ENCODE measurements at regions not wholly inside any gene's neighbourhood (a gene's known extent, or its start where the extent isn't known, plus 50 kb on each side); places are given as distances from the start of the nearest gene placed in this dataset.
"Not testable (repeated sequence)": the region's sequence is repeated elsewhere in the genome, so short reads cannot be mapped to it uniquely, and the experiment has no call there.

GRCh38 chr18:11458447-11458846 is 150.9 kb upstream of the SLC35G4 start:
- H3K4me3 ChIP-seq (ENCODE audit: low read length in 2 of 2) = no peak overlapping the region
- no peaks in the 10 kb centered on the region for H3K4me1 ChIP-seq (ENCODE audit: control insufficient read depth, insufficient read depth, low read length)
- H3K9ac ChIP-seq (ENCODE audit: low read length in 2 of 2) = no peak overlapping the region
- no peak overlapping the region for H3K27ac ChIP-seq (ENCODE audit: low read length)
- H3K9me3 ChIP-seq (ENCODE audit: control insufficient read depth in 2 of 2, low read length in 2 of 2) = no peaks in the 10 kb centered on the region
- H3K27me3 ChIP-seq (ENCODE audit: control insufficient read depth in 1 of 2, insufficient read depth in 2 of 2, low read length in 2 of 2) = no peaks in the 10 kb centered on the region
- H3K36me3 ChIP-seq (ENCODE audit: control insufficient read depth in 2 of 2, insufficient read depth in 2 of 2, low read length in 2 of 2) = no peaks in the 10 kb centered on the region

GRCh38 chr18:11457853-11458252 is 151.5 kb upstream of the SLC35G4 start:
- H3K4me3 ChIP-seq (ENCODE audit: low read length in 2 of 2); H3K9ac ChIP-seq (ENCODE audit: low read length in 2 of 2); H3K27me3 ChIP-seq (ENCODE audit: control insufficient read depth in 1 of 2, insufficient read depth in 2 of 2, low read length in 2 of 2); H3K27ac ChIP-seq (ENCODE audit: low read length); H3K9me3 ChIP-seq (ENCODE audit: control insufficient read depth in 2 of 2, low read length in 2 of 2); H3K4me1 ChIP-seq (ENCODE audit: control insufficient read depth, insufficient read depth, low read length); H3K36me3 ChIP-seq (ENCODE audit: control insufficient read depth in 2 of 2, insufficient read depth in 2 of 2, low read length in 2 of 2): not testable (repeated sequence)

DNA sequence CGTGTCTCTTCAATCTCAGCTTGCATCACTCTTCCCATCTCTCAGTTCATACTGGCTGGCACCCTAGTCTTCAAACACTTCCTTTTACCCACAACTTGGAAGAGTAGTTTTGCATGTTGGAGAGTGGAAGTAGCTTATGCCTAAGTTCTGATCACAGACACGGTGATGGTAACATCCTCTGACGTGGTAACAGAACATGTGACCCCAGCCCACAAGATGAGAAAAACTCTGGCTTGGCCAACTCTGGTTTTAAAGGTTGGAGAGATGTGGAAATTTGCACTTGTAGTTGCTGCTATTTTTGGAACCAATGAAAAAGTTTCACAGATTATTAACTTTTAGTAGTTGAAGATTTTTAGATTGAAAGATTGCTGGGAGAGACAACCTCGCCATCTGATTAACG is 155.4 kb upstream of the SLC35G4 start:
- Histone ChIP-seq H3K27me3 (ENCODE audit: control insufficient read depth in 1 of 2, insufficient read depth in 2 of 2, low read length in 2 of 2) (no peaks in the 10 kb centered on the region), H3K9me3 (ENCODE audit: control insufficient read depth in 2 of 2, low read length in 2 of 2) (peaks cover 0 to 4% of the 10 kb centered on the region in 2 donors), H3K4me3 (ENCODE audit: low read length in 2 of 2) (no peak overlapping the region), H3K36me3 (ENCODE audit: control insufficient read depth in 2 of 2, insufficient read depth in 2 of 2, low read length in 2 of 2) (no peaks in the 10 kb centered on the region), H3K4me1 (ENCODE audit: control insufficient read depth, insufficient read depth, low read length) (no peaks in the 10 kb centered on the region), H3K27ac (ENCODE audit: low read length) (no peak overlapping the region), H3K9ac (ENCODE audit: low read length in 2 of 2) (no peak overlapping the region)

DNA sequence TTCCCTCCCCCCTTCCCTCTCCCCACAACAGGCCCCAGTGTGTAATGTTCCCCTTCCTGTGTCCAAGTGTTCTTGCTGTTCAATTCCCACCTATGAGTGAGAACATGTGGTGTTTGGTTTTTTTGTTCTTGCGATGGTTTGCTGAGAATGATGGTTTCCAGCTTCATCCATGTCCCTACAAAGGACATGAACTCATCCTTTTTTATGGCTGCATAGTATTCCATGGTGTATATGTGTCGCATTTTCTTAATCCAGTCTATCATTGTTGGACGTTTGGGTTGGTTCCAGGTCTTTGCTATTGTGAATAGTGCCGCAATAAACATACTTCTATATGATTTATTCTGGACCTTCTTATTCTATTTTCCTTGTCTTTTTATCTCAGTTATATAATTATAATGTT is 165.2 kb upstream of the SLC35G4 start:
- not testable (repeated sequence) for H3K27me3 ChIP-seq (ENCODE audit: control insufficient read depth in 1 of 2, insufficient read depth in 2 of 2, low read length in 2 of 2); H3K9me3 ChIP-seq (ENCODE audit: control insufficient read depth in 2 of 2, low read length in 2 of 2); H3K4me1 ChIP-seq (ENCODE audit: control insufficient read depth, insufficient read depth, low read length); H3K4me3 ChIP-seq (ENCODE audit: low read length in 2 of 2); H3K9ac ChIP-seq (ENCODE audit: low read length in 2 of 2); H3K27ac ChIP-seq (ENCODE audit: low read length); H3K36me3 ChIP-seq (ENCODE audit: control insufficient read depth in 2 of 2, insufficient read depth in 2 of 2, low read length in 2 of 2)

DNA sequence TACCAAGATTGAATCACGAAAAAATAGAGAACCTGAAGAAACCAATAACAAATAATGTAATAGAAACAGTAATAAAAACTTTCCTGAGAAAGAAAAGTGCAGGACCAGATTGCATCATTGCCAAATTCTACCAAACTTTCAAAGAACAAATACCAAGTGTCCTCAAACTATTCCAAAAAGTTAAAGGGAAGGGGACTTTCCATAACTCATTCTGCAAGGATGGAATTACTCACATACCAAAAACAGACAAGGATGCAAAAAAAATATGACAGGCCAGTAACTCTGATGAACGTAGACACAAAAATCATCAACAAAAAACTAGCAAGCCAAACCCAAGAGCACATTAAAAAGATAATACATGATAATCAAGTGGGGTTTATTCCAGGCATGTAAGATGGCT is 172.3 kb upstream of the SLC35G4 start:
- Histone ChIP-seq H3K4me1 (ENCODE audit: control insufficient read depth, insufficient read depth, low read length) (no peaks in the 10 kb centered on the region), H3K9ac (ENCODE audit: low read length in 2 of 2) (no peak overlapping the region), H3K36me3 (ENCODE audit: control insufficient read depth in 2 of 2, insufficient read depth in 2 of 2, low read length in 2 of 2) (no peaks in the 10 kb centered on the region), H3K27me3 (ENCODE audit: control insufficient read depth in 1 of 2, insufficient read depth in 2 of 2, low read length in 2 of 2) (no peaks in the 10 kb centered on the region), H3K9me3 (ENCODE audit: control insufficient read depth in 2 of 2, low read length in 2 of 2) (peaks cover 0 to 3% of the 10 kb centered on the region in 2 donors), H3K27ac (ENCODE audit: low read length) (no peak overlapping the region), H3K4me3 (ENCODE audit: low read length in 2 of 2) (no peak overlapping the region)

- H3K36me3 ChIP-seq (ENCODE audit: control insufficient read depth in 2 of 2, insufficient read depth in 2 of 2, low read length in 2 of 2) = no peaks in the 10 kb centered on the region
- no peak overlapping the region for H3K27ac ChIP-seq (ENCODE audit: low read length)
- H3K27me3 ChIP-seq (ENCODE audit: control insufficient read depth in 1 of 2, insufficient read depth in 2 of 2, low read length in 2 of 2) = no peaks in the 10 kb centered on the region
- H3K9ac ChIP-seq (ENCODE audit: low read length in 2 of 2) = no peak overlapping the region
- H3K9me3 ChIP-seq (ENCODE audit: control insufficient read depth in 2 of 2, low read length in 2 of 2) = no peaks in the 10 kb centered on the region
- H3K4me1 ChIP-seq (ENCODE audit: control insufficient read depth, insufficient read depth, low read length) = no peaks in the 10 kb centered on the region
- no peak overlapping the region for H3K4me3 ChIP-seq (ENCODE audit: low read length in 2 of 2)
Measured at GRCh38 chr18:11432360-11432811, 177.0 kb upstream of the SLC35G4 start.

DNA sequence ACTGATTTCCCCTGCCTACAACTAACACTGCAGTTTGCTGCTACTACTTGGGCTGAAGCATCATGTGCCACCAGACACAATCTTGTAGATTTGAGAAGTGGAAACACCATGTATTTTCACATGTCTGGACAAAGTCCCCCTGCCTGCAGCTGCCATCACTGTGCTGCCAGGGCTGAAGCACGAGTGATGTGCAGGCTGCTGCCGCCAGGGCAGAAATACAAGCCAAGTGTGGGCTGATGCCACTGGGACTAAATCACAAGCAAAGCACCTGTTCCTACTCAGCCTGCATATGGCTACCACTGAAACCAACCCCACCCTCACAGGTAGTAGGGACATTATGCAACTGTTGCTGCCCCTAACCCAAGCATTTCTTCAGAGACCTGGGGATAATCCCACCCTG is 179.5 kb upstream of the SLC35G4 start:
- Histone ChIP-seq H3K27me3 (ENCODE audit: control insufficient read depth in 1 of 2, insufficient read depth in 2 of 2, low read length in 2 of 2) (no peaks in the 10 kb centered on the region), H3K27ac (ENCODE audit: low read length) (no peak overlapping the region), H3K9me3 (ENCODE audit: control insufficient read depth in 2 of 2, low read length in 2 of 2) (no peaks in the 10 kb centered on the region), H3K9ac (ENCODE audit: low read length in 2 of 2) (no peak overlapping the region), H3K4me1 (ENCODE audit: control insufficient read depth, insufficient read depth, low read length) (no peaks in the 10 kb centered on the region), H3K36me3 (ENCODE audit: control insufficient read depth in 2 of 2, insufficient read depth in 2 of 2, low read length in 2 of 2) (no peaks in the 10 kb centered on the region), H3K4me3 (ENCODE audit: low read length in 2 of 2) (no peak overlapping the region)

GRCh38 chr18:11425211-11425610 is 184.2 kb upstream of the SLC35G4 start:
- H3K27ac ChIP-seq (ENCODE audit: low read length) = no peak overlapping the region
- no peaks in the 10 kb centered on the region for H3K27me3 ChIP-seq (ENCODE audit: control insufficient read depth in 1 of 2, insufficient read depth in 2 of 2, low read length in 2 of 2)
- H3K36me3 ChIP-seq (ENCODE audit: control insufficient read depth in 2 of 2, insufficient read depth in 2 of 2, low read length in 2 of 2) = no peaks in the 10 kb centered on the region
- no peak overlapping the region for H3K9ac ChIP-seq (ENCODE audit: low read length in 2 of 2)
- no peaks in the 10 kb centered on the region for H3K4me1 ChIP-seq (ENCODE audit: control insufficient read depth, insufficient read depth, low read length)
- no peaks in the 10 kb centered on the region for H3K9me3 ChIP-seq (ENCODE audit: control insufficient read depth in 2 of 2, low read length in 2 of 2)
- H3K4me3 ChIP-seq (ENCODE audit: low read length in 2 of 2) = no peak overlapping the region

GRCh38 chr18:11419338-11419737 is 190.1 kb upstream of the SLC35G4 start:
- H3K4me1 ChIP-seq (ENCODE audit: control insufficient read depth, insufficient read depth, low read length) = no peaks in the 10 kb centered on the region
- no peaks in the 10 kb centered on the region for H3K27me3 ChIP-seq (ENCODE audit: control insufficient read depth in 1 of 2, insufficient read depth in 2 of 2, low read length in 2 of 2)
- H3K9me3 ChIP-seq (ENCODE audit: control insufficient read depth in 2 of 2, low read length in 2 of 2) = no peaks in the 10 kb centered on the region
- H3K36me3 ChIP-seq (ENCODE audit: control insufficient read depth in 2 of 2, insufficient read depth in 2 of 2, low read length in 2 of 2) = no peaks in the 10 kb centered on the region
- no peak overlapping the region for H3K4me3 ChIP-seq (ENCODE audit: low read length in 2 of 2)
- no peak overlapping the region for H3K9ac ChIP-seq (ENCODE audit: low read length in 2 of 2)
- no peak overlapping the region for H3K27ac ChIP-seq (ENCODE audit: low read length)

- H3K4me1 ChIP-seq (ENCODE audit: control insufficient read depth, insufficient read depth, low read length) = no peaks in the 10 kb centered on the region
- no peaks in the 10 kb centered on the region for H3K36me3 ChIP-seq (ENCODE audit: control insufficient read depth in 2 of 2, insufficient read depth in 2 of 2, low read length in 2 of 2)
- no peaks in the 10 kb centered on the region for H3K27me3 ChIP-seq (ENCODE audit: control insufficient read depth in 1 of 2, insufficient read depth in 2 of 2, low read length in 2 of 2)
- H3K4me3 ChIP-seq (ENCODE audit: low read length in 2 of 2) = no peak overlapping the region
- H3K27ac ChIP-seq (ENCODE audit: low read length) = no peak overlapping the region
- no peak overlapping the region for H3K9ac ChIP-seq (ENCODE audit: low read length in 2 of 2)
- H3K9me3 ChIP-seq (ENCODE audit: control insufficient read depth in 2 of 2, low read length in 2 of 2) = no peaks in the 10 kb centered on the region
Measured at GRCh38 chr18:11412811-11413210, 196.6 kb upstream of the SLC35G4 start.

GRCh38 chr18:11411048-11411447 is 198.3 kb upstream of the SLC35G4 start:
- no peak overlapping the region for H3K4me3 ChIP-seq (ENCODE audit: low read length in 2 of 2)
- H3K4me1 ChIP-seq (ENCODE audit: control insufficient read depth, insufficient read depth, low read length) = no peaks in the 10 kb centered on the region
- no peaks in the 10 kb centered on the region for H3K36me3 ChIP-seq (ENCODE audit: control insufficient read depth in 2 of 2, insufficient read depth in 2 of 2, low read length in 2 of 2)
- no peak overlapping the region for H3K27ac ChIP-seq (ENCODE audit: low read length)
- H3K9ac ChIP-seq (ENCODE audit: low read length in 2 of 2) = no peak overlapping the region
- H3K27me3 ChIP-seq (ENCODE audit: control insufficient read depth in 1 of 2, insufficient read depth in 2 of 2, low read length in 2 of 2) = no peaks in the 10 kb centered on the region
- H3K9me3 ChIP-seq (ENCODE audit: control insufficient read depth in 2 of 2, low read length in 2 of 2) = no peaks in the 10 kb centered on the region

Measured in stomach smooth muscle (tissue), 2 donors.